Muscle layer of colon (tissue), 2 donors: ENCODE measurements at regions not wholly inside any gene's neighbourhood (a gene's known extent, or its start where the extent isn't known, plus 50 kb on each side); places are given as distances from the start of the nearest gene placed in this dataset.

ENCODE experiments used
- H3K27ac ChIP-seq: one replicate; pipeline ENCODE4 v1.7.0; 2013; ENCODE audit warnings: low read depth, mild to moderate bottlenecking, low read length, moderate library complexity
- H3K27me3 ChIP-seq, 2 donors: one replicate each; pipeline ENCODE4 v1.7.0; 2013; ENCODE audit warnings: low read length in 2 of 2, mild to moderate bottlenecking in 2 of 2; ENCODE audit not compliant: insufficient read depth in 2 of 2, control insufficient read depth in 1 of 2
- H3K36me3 ChIP-seq: one replicate; pipeline ENCODE4 v1.7.0; 2013; ENCODE audit warnings: mild to moderate bottlenecking, low read length; ENCODE audit not compliant: insufficient read depth
- H3K4me1 ChIP-seq: one replicate; pipeline ENCODE4 v1.7.0; 2013; ENCODE audit warnings: mild to moderate bottlenecking, low read length; ENCODE audit not compliant: insufficient read depth
- H3K4me3 ChIP-seq, 2 donors: one replicate each; pipeline ENCODE4 v1.7.0; 2013; ENCODE audit warnings: low read length in 2 of 2, low read depth in 1 of 2, mild to moderate bottlenecking in 1 of 2, moderate library complexity in 1 of 2
- H3K9ac ChIP-seq: one replicate; pipeline ENCODE4 v1.7.0; 2013; ENCODE audit warnings: low read length
- H3K9me3 ChIP-seq: one replicate; pipeline ENCODE4 v1.7.0; 2013; ENCODE audit warnings: mild to moderate bottlenecking, low read length
- donor health status: abdominal sarcoma.
- donor health status: Adenocarcinoma of cecum.

DNA sequence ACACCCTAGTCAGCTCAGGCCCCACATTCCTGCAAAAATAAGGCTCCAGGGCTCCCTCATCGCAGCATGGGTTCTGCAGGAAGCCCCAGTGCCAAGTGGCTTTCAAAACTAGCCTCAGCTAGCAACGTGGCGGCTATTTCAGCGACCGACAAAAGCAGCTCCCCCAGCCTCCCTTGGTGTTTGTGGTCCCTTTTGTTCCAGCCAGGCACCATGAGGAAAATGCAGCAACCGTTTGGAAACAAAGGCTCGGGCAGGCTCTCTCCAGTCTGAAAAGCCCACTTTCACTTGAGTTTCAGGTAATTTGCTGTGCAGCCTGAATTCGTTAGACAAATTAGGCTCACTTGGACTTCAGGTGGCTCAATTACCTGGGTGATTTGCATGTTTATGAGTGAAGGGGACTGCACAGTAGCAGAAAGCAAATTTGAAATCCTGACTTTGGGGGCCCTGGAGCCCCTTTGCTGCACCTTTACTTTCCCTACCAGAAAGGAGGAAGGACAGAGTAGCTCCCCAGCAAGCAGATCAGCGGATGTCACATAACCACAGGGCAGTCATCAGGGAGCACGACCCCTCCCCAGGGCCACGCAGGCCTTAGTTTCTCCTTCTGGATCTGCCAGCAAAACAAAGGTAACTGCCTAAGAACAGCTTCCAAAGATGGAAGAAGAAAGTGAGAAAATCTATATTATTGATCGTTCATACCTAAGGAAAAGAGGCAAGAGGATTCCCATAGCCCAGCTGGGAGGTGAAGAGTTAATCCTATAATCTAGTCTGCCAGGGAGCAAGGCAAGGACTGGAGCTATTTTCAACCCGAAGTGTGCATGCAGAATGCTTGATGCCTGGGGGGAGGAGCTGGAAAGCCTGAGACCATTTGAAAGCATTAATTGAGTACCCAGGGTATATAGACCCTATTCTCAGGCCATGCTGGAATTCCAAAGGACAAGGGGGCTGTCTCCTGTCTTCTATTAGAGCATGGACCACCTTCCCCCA lies 143.1 kb upstream of the SDK2 start:
- Histone ChIP-seq H3K9ac (no peak overlapping the region), H3K4me3 (no peak overlapping the region), H3K27ac (no peak overlapping the region), H3K9me3 (no peaks in the 10 kb centered on the region), H3K36me3 (no peaks in the 10 kb centered on the region), H3K4me1 (no peaks in the 10 kb centered on the region), H3K27me3 (peaks cover 0 to 12% of the 10 kb centered on the region in 2 donors)

- no peak overlapping the region for H3K4me3 ChIP-seq
- H3K9me3 ChIP-seq, result no peaks in the 10 kb centered on the region
These were observed 143.9 kb upstream of the SDK2 start for GRCh38 chr17:73788111-73788510.

DNA sequence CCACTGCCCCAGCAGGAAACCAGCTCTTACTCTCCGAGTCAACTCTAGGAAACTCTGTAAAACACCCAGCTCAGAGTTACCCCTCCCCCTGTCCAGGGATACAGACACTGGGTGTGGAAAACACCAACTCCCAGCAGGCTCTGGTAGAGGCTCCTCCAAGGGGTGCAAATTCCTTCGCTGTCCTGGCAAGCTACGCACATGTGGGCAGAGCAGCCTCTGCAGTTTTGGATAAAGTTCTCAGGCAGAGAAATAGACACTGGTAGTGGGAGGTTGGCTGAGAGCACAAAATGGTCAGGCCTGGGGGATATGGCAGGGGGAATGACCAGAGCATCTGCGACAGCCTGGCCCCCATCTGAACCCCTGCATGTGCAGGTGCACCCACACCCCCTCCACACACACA lies 146.9 kb upstream of the SDK2 start:
- H3K9ac ChIP-seq, result no peak overlapping the region
- H3K27ac ChIP-seq, result no peak overlapping the region
- H3K9me3 ChIP-seq, result no peaks in the 10 kb centered on the region
- H3K36me3 ChIP-seq, result no peaks in the 10 kb centered on the region
- H3K27me3 ChIP-seq, result peaks cover 0 to 4% of the 10 kb centered on the region in 2 donors
- no peaks in the 10 kb centered on the region for H3K4me1 ChIP-seq
- H3K4me3 ChIP-seq, result no peak overlapping the region

More at GRCh38 chr17:73788111-73788510, 143.9 kb upstream of the SDK2 start:
- no peak overlapping the region for H3K27ac ChIP-seq
- no peaks in the 10 kb centered on the region for H3K4me1 ChIP-seq
- peaks cover 0 to 12% of the 10 kb centered on the region in 2 donors for H3K27me3 ChIP-seq
- H3K36me3 ChIP-seq, result no peaks in the 10 kb centered on the region
- no peak overlapping the region for H3K9ac ChIP-seq

DNA sequence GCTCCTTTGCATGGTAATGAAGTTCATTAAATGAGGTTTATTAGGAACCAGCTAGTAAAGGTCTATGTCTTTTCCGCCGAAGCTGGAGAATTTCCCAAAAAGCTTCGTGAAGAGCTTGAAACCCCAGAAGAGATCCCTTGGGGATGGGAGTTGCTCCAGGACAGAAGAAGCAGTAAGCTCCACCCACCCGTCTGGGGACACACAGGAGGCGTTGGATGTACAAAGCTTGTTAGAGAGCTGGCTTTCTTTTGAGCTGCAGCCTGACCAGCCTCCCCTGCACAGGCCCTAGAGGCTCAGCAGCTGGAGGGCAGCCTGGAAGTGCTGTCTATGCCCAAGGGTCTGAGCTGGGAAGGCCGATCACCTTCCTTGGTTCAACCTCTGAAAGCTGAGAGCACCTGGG lies 147.4 kb upstream of the SDK2 start:
- H3K9ac ChIP-seq, result no peak overlapping the region
- no peak overlapping the region for H3K27ac ChIP-seq
- H3K4me1 ChIP-seq, result no peaks in the 10 kb centered on the region
- H3K36me3 ChIP-seq, result no peaks in the 10 kb centered on the region
- H3K4me3 ChIP-seq, result no peak overlapping the region
- no peaks in the 10 kb centered on the region for H3K9me3 ChIP-seq
- peaks cover 0 to 4% of the 10 kb centered on the region in 2 donors for H3K27me3 ChIP-seq

- Histone ChIP-seq H3K27me3 (no peaks in the 10 kb centered on the region), H3K9ac (no peak overlapping the region), H3K27ac (no peak overlapping the region), H3K4me3 (no peak overlapping the region), H3K9me3 (no peaks in the 10 kb centered on the region), H3K4me1 (no peaks in the 10 kb centered on the region), H3K36me3 (no peaks in the 10 kb centered on the region)
These were observed 148.7 kb upstream of the SDK2 start for GRCh38 chr17:73792994-73793393.

DNA sequence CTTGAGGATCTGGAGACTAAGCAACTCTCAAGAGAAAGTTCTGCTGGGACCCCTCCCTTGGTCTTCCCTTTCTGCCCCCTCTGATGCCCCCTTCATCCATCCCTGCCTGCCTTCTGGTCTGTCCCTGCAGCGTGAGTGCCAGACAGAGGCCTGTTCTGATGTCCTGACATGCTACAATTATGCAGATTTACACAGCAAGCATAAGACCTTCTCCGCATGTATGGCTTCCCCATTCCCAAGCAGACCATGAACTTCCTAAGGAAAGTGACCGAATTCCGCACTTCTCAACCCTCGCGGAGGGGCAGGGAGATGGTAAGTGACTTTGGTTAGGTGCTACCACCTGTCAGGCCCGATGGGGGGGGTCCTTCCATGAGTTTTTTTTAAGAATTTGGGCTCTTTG lies 150.1 kb upstream of the SDK2 start:
- Histone ChIP-seq H3K27me3 (no peaks in the 10 kb centered on the region), H3K4me1 (no peaks in the 10 kb centered on the region), H3K4me3 (no peak overlapping the region), H3K9ac (no peak overlapping the region), H3K27ac (no peak overlapping the region), H3K9me3 (no peaks in the 10 kb centered on the region), H3K36me3 (no peaks in the 10 kb centered on the region)

GRCh38 chr17:73795730-73796129 lies 151.5 kb upstream of the SDK2 start:
- no peaks in the 10 kb centered on the region for H3K9me3 ChIP-seq
- H3K4me1 ChIP-seq, result no peaks in the 10 kb centered on the region
- no peaks in the 10 kb centered on the region for H3K27me3 ChIP-seq
- no peak overlapping the region for H3K27ac ChIP-seq
- no peak overlapping the region for H3K4me3 ChIP-seq
- H3K36me3 ChIP-seq, result no peaks in the 10 kb centered on the region
- no peak overlapping the region for H3K9ac ChIP-seq

GRCh38 chr17:73797594-73798110 lies 153.4 kb upstream of the SDK2 start:
- Histone ChIP-seq H3K36me3 (no peaks in the 10 kb centered on the region), H3K27ac (no peak overlapping the region), H3K27me3 (no peaks in the 10 kb centered on the region), H3K9me3 (no peaks in the 10 kb centered on the region), H3K4me1 (no peaks in the 10 kb centered on the region), H3K4me3 (no peak overlapping the region), H3K9ac (no peak overlapping the region)

DNA sequence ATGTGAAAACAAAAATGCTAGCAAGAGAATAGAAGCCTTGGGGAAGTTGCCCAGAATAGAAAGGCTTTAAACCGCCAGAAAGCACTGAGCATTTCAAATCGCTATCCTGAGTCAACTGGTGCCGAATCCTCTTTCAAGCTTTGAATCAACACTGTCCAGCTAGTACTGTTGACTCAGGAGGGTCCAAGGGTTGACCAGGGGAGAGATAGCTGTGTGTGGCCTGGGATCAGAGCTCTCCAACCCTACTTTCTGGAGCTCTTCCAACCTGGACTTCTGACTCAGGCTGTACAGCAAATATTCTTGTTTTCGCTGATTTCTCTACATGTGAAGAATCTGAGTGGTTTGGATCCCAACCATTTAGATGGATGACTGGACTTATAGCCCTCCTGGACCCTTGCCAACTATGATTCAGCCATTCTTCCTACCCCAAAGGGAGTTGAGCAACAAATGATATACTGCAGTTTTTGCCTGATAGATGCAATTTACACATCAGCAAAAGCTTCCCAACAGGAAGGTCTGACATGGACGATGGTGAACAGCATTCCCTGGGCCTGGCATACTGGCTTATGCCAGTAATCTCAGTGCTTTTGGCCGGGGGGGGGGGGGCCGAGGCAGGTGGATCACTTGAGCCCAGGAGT lies 154.0 kb upstream of the SDK2 start:
- Histone ChIP-seq H3K4me1 (no peaks in the 10 kb centered on the region), H3K27ac (no peak overlapping the region), H3K9ac (no peak overlapping the region), H3K4me3 (no peak overlapping the region), H3K9me3 (no peaks in the 10 kb centered on the region), H3K27me3 (no peaks in the 10 kb centered on the region), H3K36me3 (no peaks in the 10 kb centered on the region)

DNA sequence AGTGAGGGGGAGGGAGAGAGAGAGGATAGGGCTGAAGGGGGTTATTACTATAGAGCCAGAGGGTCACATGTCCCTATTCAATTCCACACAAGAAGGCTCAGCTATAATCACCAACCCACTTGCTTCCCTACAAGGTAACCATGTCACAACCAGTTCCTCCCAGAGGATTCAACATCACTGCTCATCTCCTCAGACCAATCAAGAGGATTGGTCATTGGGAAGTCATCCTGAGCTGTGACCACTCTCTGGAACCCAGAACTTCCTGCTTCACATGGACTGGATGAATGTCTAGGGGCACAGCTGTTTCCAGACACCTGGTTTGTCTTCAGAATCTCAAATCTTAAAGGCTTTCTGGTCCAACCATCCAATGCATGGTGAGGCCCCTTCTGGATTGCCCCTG lies 154.9 kb upstream of the SDK2 start:
- Histone ChIP-seq H3K27ac (no peak overlapping the region), H3K36me3 (no peaks in the 10 kb centered on the region), H3K9ac (no peak overlapping the region), H3K9me3 (no peaks in the 10 kb centered on the region), H3K4me1 (no peaks in the 10 kb centered on the region), H3K27me3 (no peaks in the 10 kb centered on the region), H3K4me3 (no peak overlapping the region)

- no peaks in the 10 kb centered on the region for H3K4me1 ChIP-seq
- no peak overlapping the region for H3K4me3 ChIP-seq
- no peaks in the 10 kb centered on the region for H3K36me3 ChIP-seq
- H3K9me3 ChIP-seq, result no peaks in the 10 kb centered on the region
- no peaks in the 10 kb centered on the region for H3K27me3 ChIP-seq
- H3K27ac ChIP-seq, result no peak overlapping the region
- no peak overlapping the region for H3K9ac ChIP-seq
These were observed 155.8 kb upstream of the SDK2 start for GRCh38 chr17:73799781-73800627.
